Activated CD4-positive, alpha-beta T cell treated with anti-CD3 and anti-CD28 coated beads, Interleukin-2, amount 10 ng/mL, durations not matched to agents 24 days and 14 days (primary cell): ENCODE measurements at regions not wholly inside any gene's neighbourhood (a gene's known extent, or its start where the extent isn't known, plus 50 kb on each side); places are given as distances from the start of the nearest gene placed in this dataset.

ENCODE experiments used
- DNase-seq: peaks from one replicate; pipeline ENCODE4 v3.0.0; 2022
- H3K27ac Mint-ChIP-seq: one replicate; pipeline ENCODE4 v1.8.0; 2022; ENCODE audit warnings: mild to moderate bottlenecking, mixed read lengths
- H3K27me3 Mint-ChIP-seq: one replicate; pipeline ENCODE4 v1.8.0; 2022; ENCODE audit warnings: mixed read lengths
- H3K36me3 Mint-ChIP-seq: one replicate; pipeline ENCODE4 v1.8.0; 2022; ENCODE audit warnings: low read depth, mild to moderate bottlenecking, mixed read lengths
- H3K4me1 Mint-ChIP-seq: one replicate; pipeline ENCODE4 v1.8.0; 2021; ENCODE audit warnings: mixed read lengths
- H3K4me3 Mint-ChIP-seq: one replicate; pipeline ENCODE4 v1.8.0; 2022; ENCODE audit warnings: mild to moderate bottlenecking, moderate library complexity, mixed read lengths
- H3K9me3 Mint-ChIP-seq: one replicate; pipeline ENCODE4 v1.8.0; 2021; ENCODE audit warnings: mixed read lengths
- intact Hi-C: fragments of 100-400 bp; cut with micrococcal nuclease; formaldehyde crosslinking; loops from one replicate; pipeline ENCODE4 v1.15.1; 2023

DNA sequence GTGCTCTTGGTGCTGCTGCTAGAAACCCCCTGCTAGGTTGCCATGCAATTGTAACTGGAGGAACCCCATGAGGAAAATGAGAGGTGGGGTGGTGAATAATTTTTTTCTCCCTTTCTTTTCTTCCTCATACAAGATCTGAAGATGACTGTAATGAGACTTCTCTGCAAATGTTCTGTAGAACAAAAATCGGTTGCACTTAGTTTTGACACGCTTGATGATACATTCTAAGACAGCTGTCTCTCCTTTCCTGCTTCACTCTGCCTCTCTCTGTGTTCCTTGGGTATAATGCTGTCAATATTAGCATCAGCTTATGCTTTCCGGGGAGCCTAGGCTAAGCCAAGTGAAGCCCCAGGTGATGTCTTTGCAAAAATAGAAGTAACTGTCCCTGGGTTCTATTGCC, 721.5 kb downstream of the POM121L12 start:
- DNase-seq, result no peak
- H3K27ac Mint-ChIP-seq, result no peak overlapping the region
- intact Hi-C loops, result no loop called here

DNA sequence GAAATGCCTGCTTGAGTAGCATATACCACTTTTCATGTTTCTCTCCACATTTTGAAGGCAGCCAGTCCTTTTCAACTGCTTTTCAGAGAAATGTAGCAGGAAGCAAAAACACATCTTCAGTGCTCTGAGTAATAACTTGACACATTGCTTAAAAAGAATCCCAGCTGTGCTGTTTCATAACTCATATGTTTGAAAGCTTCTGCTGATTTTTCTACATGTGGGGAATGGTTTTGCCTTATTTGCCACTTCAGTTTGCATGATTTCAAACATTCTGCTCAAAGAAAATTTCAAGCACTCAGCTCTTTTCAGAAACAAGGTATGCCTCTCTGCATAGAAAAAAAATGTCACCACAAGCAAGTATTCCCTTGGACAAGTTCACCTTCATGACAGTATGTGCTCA, 732.8 kb downstream of the POM121L12 start:
- no peak overlapping the region for H3K27ac Mint-ChIP-seq
- peaks cover 30% of the 10 kb centered on the region for H3K9me3 Mint-ChIP-seq
- no peaks in the 10 kb centered on the region for H3K36me3 Mint-ChIP-seq
- no peak for DNase-seq
- H3K4me3 Mint-ChIP-seq, result no peak overlapping the region
- no peaks in the 10 kb centered on the region for H3K27me3 Mint-ChIP-seq
- intact Hi-C loops, result no loop called here
- H3K4me1 Mint-ChIP-seq, result no peaks in the 10 kb centered on the region

More for the DNA sequence above, 721.5 kb downstream of the POM121L12 start:
- no peak overlapping the region for H3K4me3 Mint-ChIP-seq
- H3K27me3 Mint-ChIP-seq, result no peaks in the 10 kb centered on the region
- no peaks in the 10 kb centered on the region for H3K36me3 Mint-ChIP-seq
- peaks cover 13% of the 10 kb centered on the region for H3K9me3 Mint-ChIP-seq
- H3K4me1 Mint-ChIP-seq, result no peaks in the 10 kb centered on the region

DNA sequence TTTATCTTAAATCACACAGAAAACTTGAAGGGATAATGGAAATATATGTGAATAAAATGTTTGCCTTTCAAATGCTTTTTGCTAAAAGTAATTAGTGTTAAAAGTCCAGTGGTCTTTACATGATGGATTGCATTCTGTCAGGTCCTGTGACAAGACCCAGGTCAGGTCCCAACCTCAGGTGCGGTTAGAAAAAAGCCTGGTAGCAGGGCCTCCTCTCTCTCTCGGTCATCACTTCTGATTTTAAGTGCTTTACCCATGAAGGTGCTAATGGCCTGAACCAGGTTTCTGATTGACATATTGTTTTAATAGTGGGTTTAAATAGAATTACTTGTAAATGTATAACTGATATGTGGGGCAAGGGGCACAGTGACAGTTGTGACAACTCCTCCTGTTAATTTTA, 736.3 kb downstream of the POM121L12 start:
- no peak for DNase-seq
- no peaks in the 10 kb centered on the region for H3K27me3 Mint-ChIP-seq
- no peak overlapping the region for H3K27ac Mint-ChIP-seq
- H3K4me1 Mint-ChIP-seq, result no peaks in the 10 kb centered on the region
- no peaks in the 10 kb centered on the region for H3K36me3 Mint-ChIP-seq
- H3K9me3 Mint-ChIP-seq, result peaks cover 19% of the 10 kb centered on the region
- intact Hi-C loops, result no loop called here
- no peak overlapping the region for H3K4me3 Mint-ChIP-seq

DNA sequence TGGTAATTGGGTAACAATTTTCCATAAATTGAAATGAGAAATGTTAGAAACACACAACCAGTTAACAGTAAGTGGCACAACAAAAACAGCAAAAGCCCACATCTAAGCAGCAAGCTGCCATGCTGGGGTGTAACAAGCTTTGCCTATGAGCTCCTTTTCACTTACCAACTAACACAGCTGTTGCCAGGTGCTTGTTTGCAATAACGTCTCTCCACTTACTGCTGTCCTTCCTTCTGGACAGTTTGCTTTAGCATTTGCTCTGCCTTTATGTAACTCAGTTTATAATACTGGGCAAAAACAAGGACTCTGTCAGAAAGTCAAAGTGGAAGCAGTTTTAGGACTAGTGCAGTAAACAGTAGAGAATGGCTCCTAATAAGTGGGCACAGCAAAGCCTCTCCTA, 740.9 kb downstream of the POM121L12 start:
- H3K4me3 Mint-ChIP-seq, result no peak overlapping the region
- H3K36me3 Mint-ChIP-seq, result no peaks in the 10 kb centered on the region
- no peak overlapping the region for H3K27ac Mint-ChIP-seq
- DNase-seq, result no peak
- H3K27me3 Mint-ChIP-seq, result no peaks in the 10 kb centered on the region
- intact Hi-C loops, result no loop called here
- peaks cover 7% of the 10 kb centered on the region for H3K9me3 Mint-ChIP-seq
- H3K4me1 Mint-ChIP-seq, result no peaks in the 10 kb centered on the region

DNA sequence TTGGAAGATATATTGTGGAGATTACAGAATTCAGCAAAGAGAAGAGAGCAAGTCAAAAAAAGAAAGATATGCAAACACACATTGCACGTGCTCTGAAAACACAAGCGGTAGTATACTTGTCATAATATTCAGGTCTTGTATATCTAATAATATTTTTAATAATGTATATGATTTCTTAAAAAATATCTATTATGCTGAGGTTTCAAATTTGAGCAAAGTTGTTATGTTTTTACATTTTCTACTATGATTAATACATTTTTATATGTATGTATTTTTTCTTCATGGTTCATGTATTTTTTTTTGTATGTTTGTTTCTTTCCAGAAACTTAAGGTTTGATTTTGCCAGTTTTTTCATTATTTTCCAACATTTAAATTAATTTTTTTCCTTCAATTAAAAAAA, 752.4 kb upstream of the VSTM2A start:
- Mint-ChIP-seq H3K27me3 (no peaks in the 10 kb centered on the region), H3K4me1 (no peaks in the 10 kb centered on the region)

DNA sequence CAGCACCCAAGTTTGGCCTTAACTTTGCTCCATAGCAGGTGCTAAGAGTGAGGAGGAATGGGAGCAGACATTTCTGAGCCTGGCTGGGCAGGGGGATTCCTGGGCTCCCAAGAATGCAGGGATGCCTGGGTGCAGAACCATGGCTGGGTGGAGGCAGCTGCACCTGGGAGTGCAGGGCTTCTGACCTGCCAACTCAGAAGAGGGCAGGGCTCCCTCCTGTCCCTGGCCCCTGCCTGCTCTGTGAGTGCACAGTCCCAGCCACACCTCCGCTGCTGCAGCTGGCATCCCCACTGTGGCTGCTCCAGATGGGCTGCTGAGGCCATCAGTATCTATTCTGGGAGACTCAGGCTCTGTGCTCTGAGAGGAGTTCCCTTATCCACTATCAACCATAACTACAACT, 747.4 kb upstream of the VSTM2A start:
- no peaks in the 10 kb centered on the region for H3K4me1 Mint-ChIP-seq
- no peak overlapping the region for H3K4me3 Mint-ChIP-seq
- H3K27me3 Mint-ChIP-seq, result no peaks in the 10 kb centered on the region

More for the DNA sequence above, 752.4 kb upstream of the VSTM2A start:
- intact Hi-C loops, result no loop called here
- H3K36me3 Mint-ChIP-seq, result no peaks in the 10 kb centered on the region
- no peak overlapping the region for H3K27ac Mint-ChIP-seq
- H3K9me3 Mint-ChIP-seq, result no peaks in the 10 kb centered on the region
- no peak for DNase-seq
- H3K4me3 Mint-ChIP-seq, result no peak overlapping the region

DNA sequence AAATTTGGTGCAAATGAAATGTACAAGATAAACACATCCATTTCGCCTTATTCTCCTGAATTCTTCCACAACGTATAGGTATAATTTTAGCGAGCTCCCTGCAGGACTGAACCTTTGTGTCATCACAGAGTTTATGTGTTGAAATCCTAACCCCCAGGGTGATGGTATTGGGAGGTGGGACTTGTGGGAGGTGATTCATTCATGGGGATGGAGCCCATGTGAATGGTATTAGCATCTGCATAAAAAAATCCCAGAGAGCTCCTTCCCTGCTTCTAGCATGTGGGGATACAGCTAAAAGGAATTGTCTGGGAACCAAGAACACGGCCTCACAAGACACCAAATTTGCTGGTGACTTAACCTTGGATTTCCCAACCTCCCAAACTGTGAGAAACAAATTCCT, 741.4 kb upstream of the VSTM2A start:
- Mint-ChIP-seq H3K4me3 (no peak overlapping the region), H3K27me3 (no peaks in the 10 kb centered on the region), H3K4me1 (no peaks in the 10 kb centered on the region), H3K27ac (no peak overlapping the region), H3K9me3 (peaks cover 8% of the 10 kb centered on the region), H3K36me3 (no peaks in the 10 kb centered on the region)
- DNase-seq, result no peak
- intact Hi-C loops, result loop anchor here (10.0 kb wide), 2 partner anchors 56 to 64 kb away; no protein-coding TSS in a partner anchor

More for the DNA sequence above, 747.4 kb upstream of the VSTM2A start:
- Mint-ChIP-seq H3K36me3 (no peaks in the 10 kb centered on the region), H3K9me3 (peaks cover 10% of the 10 kb centered on the region), H3K27ac (no peak overlapping the region)
- DNase-seq, result no peak
- intact Hi-C loops, result no loop called here

DNA sequence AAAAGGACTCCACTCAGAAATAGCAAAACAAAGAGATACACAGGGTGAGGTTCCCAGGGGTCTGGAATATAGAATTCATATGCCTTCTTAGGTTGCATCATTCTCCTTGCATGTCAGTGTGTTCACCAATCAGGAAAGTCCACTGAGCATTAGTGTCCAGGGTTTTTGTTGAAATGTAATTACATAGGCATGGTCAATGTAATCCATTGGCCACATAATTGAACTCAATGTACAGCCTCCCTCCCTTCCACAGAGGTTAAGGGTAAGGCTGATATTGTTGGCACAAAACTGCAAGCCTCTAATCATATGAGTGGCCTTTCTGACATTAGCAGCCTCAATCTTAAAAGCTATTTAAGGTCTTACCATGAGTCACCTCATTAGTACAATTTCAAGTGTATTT, 736.1 kb upstream of the VSTM2A start:
- Mint-ChIP-seq H3K27ac (no peak overlapping the region), H3K27me3 (no peaks in the 10 kb centered on the region), H3K9me3 (peaks cover 3% of the 10 kb centered on the region), H3K36me3 (no peaks in the 10 kb centered on the region), H3K4me1 (no peaks in the 10 kb centered on the region), H3K4me3 (no peak overlapping the region)
- no peak for DNase-seq
- intact Hi-C loops, result loop anchor here (10.0 kb wide), 2 partner anchors 59 to 61 kb away; no protein-coding TSS in a partner anchor

DNA sequence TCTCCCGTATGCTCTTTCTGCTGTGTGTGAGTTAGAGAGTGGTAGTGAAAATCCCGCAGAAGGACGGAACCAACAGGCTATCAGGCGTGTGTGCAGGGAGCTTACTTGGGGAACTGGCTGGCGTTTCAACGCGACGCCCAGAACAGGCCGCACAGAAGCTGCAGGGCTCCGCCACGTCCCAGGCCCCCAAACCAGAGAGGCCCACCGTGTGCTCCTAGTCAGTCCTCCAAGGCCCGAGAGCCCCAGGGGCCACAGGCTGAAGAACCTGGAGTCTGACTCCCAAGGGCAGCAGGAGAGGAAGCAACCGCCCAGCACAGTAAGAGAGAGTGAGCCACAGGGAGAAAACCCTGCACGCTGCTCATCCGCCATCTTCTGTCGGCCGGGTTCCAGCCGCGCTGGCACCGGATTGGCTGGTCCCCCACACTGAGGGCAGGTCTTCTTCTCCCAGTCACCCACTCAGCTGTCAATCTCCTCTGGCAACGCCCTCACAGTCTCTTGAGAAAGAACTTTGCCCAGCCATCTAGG, 730.6 kb upstream of the VSTM2A start:
- Mint-ChIP-seq H3K36me3 (no peaks in the 10 kb centered on the region), H3K27me3 (no peaks in the 10 kb centered on the region), H3K9me3 (peaks cover 12% of the 10 kb centered on the region), H3K27ac (no peak overlapping the region), H3K4me1 (no peaks in the 10 kb centered on the region), H3K4me3 (no peak overlapping the region)
- DNase-seq, result no peak
- intact Hi-C loops, result no loop called here

DNA sequence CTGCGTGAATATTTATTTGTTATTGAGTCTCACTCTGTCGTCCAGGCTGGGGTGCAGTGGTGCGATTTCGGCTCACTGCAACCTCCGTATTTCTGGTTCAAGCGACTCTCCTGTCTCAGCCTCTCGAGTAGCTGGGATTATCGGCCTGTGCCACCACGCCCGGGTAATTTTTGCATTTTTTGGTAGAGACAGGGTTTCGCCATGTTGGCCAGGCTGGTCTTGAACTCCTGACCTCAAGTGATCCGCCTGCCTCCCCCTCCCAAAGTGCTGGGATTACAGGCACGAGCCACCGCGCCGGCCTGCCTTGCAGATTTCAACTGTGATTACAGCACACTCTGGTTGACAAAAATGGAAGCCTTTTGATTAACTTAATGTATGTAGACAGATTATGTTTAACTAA, 730.0 kb upstream of the VSTM2A start:
- H3K4me3 Mint-ChIP-seq, result no peak overlapping the region
- DNase-seq, result no peak
- H3K4me1 Mint-ChIP-seq, result no peaks in the 10 kb centered on the region
- no peaks in the 10 kb centered on the region for H3K36me3 Mint-ChIP-seq
- H3K27me3 Mint-ChIP-seq, result no peaks in the 10 kb centered on the region
- H3K27ac Mint-ChIP-seq, result no peak overlapping the region
- intact Hi-C loops, result no loop called here
- H3K9me3 Mint-ChIP-seq, result peaks cover 10% of the 10 kb centered on the region

DNA sequence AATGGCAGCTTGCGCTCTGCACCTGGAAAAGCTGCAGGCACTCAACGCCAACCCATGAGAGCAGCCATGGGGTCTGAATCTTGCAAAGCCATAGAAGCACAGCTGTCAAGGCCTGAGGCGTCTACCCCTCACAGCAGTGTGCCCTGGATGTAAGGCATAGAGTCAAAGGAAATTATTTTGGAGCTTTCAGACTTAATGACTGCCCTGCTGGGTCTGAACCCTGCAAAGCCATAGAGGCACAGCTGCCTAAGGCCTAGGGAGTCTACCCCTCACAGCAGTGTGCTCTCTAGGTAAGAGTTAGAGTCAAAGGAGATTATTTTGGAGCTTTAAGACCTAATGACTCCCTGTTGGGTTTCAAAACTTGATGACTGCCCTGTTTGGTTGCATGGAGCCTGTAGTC, 706.9 kb upstream of the VSTM2A start:
- intact Hi-C loops, result no loop called here
- no peaks in the 10 kb centered on the region for H3K27me3 Mint-ChIP-seq
- H3K27ac Mint-ChIP-seq, result no peak overlapping the region
- no peaks in the 10 kb centered on the region for H3K4me1 Mint-ChIP-seq
- H3K4me3 Mint-ChIP-seq, result no peak overlapping the region
- DNase-seq, result no peak
- no peaks in the 10 kb centered on the region for H3K36me3 Mint-ChIP-seq
- peaks cover 18% of the 10 kb centered on the region for H3K9me3 Mint-ChIP-seq

DNA sequence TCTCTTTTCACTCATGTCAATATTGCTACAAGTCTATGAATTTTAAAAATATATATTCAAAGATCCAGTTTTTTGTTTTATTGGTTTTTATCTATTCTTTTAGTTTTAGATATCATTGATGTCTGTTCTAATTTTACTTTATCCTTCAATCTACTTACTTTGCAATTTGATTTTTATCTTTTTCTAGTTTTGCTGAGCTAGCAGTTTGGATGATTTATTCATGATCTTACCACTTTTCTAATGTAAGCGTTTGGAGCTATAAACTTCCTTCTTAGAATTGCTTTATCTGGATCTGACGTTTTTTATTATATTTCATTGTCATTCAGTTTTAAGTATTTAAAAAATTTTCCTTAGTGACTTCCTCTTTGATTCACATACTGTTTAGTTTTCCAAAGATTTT, 664.5 kb upstream of the VSTM2A start:
- Mint-ChIP-seq H3K4me3 (no peak overlapping the region), H3K36me3 (no peaks in the 10 kb centered on the region), H3K27me3 (no peaks in the 10 kb centered on the region), H3K27ac (no peak overlapping the region), H3K9me3 (peaks cover 4% of the 10 kb centered on the region), H3K4me1 (no peaks in the 10 kb centered on the region)
- intact Hi-C loops, result no loop called here
- no peak for DNase-seq

DNA sequence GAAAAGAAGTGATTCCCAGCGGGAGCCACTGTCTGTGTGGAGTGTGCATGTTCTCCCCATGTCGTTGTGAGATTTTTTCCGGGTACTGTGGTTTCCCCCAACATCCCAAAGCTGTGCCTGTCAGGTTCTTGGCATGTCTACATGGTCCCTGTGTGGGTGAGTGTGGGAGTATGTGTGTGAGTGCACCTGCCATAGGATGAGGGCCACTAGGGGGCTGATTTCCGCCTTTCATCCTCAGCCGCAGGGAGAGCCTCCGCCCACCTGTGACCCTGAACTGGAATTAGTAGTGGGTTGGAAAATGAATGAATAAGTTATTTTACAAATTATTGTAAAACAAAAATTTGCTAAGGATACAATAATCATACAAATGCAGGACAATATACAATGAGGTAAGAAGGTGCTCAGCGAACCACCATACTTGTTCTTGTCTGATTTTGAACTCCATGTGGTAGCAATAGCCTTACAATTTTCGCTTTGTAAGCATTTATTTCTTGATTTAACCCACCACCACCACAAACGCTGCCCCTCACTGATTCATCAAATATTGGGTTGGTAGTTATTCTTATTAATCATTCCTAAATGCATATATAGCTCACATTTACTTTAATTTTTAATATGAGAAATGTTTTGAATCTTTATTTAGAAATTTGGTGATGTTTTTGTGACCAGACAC, 641.2 kb upstream of the VSTM2A start:
- H3K4me3 Mint-ChIP-seq, result no peak overlapping the region
- H3K4me1 Mint-ChIP-seq, result no peaks in the 10 kb centered on the region
- intact Hi-C loops, result no loop called here
- no peaks in the 10 kb centered on the region for H3K27me3 Mint-ChIP-seq
- no peak for DNase-seq
- H3K27ac Mint-ChIP-seq, result no peak overlapping the region
- H3K36me3 Mint-ChIP-seq, result no peaks in the 10 kb centered on the region
- H3K9me3 Mint-ChIP-seq, result peaks cover 13% of the 10 kb centered on the region

DNA sequence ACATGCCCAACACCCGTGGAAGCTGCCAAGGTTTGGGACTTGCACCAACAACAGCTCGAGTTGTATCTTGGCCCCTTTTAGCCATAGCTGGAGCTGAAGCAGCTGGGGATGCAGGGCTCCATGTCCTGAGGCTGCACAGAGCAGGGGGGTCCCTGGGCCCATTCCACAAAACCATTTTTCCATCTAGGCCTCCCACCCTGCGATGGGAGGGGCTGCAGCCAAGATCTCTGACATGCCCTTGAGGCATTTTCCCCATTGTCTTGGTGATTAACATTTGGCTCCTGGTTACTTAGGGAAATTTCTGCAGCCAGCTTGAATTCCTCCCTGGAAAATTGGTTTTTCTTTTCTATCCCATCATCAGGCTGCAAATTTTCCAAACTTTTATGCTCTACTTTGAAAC, 637.8 kb upstream of the VSTM2A start:
- H3K36me3 Mint-ChIP-seq, result no peaks in the 10 kb centered on the region
- no peak for DNase-seq
- no peaks in the 10 kb centered on the region for H3K27me3 Mint-ChIP-seq

DNA sequence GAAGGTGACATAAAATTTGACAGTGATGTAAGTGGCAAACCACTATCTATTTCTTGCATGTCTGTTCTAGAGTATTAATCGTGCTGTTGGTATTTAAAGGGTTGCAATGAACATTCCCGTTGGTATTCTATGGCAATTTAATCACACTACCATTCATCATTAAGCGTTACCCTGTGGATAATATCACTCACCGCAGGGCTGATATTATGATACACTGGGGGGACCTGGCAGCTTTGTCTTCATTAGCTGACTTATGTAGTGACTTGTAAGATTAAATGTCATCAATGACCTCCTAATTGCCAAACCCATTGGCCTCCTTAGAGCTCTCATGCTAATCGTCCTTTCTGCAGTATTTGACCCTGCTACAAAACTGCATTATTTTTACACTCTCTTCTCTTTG, 624.5 kb upstream of the VSTM2A start:
- H3K9me3 Mint-ChIP-seq, result peaks cover 10% of the 10 kb centered on the region
- H3K27ac Mint-ChIP-seq, result no peak overlapping the region
- H3K4me1 Mint-ChIP-seq, result no peaks in the 10 kb centered on the region
- no peak for DNase-seq
- no peaks in the 10 kb centered on the region for H3K36me3 Mint-ChIP-seq
- H3K4me3 Mint-ChIP-seq, result no peak overlapping the region
- intact Hi-C loops, result no loop called here
- H3K27me3 Mint-ChIP-seq, result no peaks in the 10 kb centered on the region

More for the DNA sequence above, 637.8 kb upstream of the VSTM2A start:
- peaks cover 16% of the 10 kb centered on the region for H3K9me3 Mint-ChIP-seq
- intact Hi-C loops, result no loop called here
- no peaks in the 10 kb centered on the region for H3K4me1 Mint-ChIP-seq
- H3K27ac Mint-ChIP-seq, result no peak overlapping the region
- no peak overlapping the region for H3K4me3 Mint-ChIP-seq
